HG02938 (cell line): ENCODE measurements at regions not wholly inside any gene's neighbourhood (a gene's known extent, or its start where the extent isn't known, plus 50 kb on each side); places are given as distances from the start of the nearest gene placed in this dataset.
"Not testable (repeated sequence)": the region's sequence is repeated elsewhere in the genome, so short reads cannot be mapped to it uniquely, and the experiment has no call there.

ENCODE experiments used
- ATAC-seq: cut with Tn5 transposase; IDR thresholded peaks from one replicate; pipeline ENCODE4 v1.9.1; 2021; ENCODE audit warnings: mild to moderate bottlenecking, moderate library complexity; ENCODE audit not compliant: unreplicated experiment

DNA sequence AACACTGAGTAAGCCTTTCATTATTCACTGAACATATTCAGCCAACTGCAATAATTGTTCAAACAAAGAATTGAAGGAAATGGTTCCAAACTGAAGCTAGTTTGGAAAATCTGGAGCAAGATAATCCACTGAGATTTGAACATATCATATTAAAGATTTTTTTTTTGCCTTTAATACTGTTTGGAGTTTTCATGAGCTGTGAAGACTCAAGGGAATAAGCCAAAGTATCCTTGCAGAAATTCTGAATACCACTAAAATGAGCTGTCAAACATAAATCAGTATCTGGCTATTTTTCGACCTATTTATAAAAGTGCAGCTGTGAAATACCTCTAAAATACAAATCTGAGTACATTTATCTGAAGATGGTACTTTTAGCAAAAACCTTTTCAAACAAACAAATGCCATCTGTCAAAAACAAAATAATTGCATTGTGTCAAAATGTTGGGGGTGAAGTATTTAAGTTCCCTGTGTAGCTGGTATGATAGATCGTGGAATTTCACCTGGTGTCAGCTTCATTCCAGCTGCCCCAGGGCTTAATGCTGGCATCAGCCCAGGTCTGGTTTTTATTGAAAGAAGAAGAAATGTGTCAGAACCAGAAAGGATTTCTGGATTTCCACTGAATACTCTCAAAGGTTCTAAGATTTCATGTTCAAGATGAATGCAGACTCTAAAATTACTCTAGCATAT, 149.0 kb upstream of the GRAMD2B start:
- no peak for ATAC-seq

DNA sequence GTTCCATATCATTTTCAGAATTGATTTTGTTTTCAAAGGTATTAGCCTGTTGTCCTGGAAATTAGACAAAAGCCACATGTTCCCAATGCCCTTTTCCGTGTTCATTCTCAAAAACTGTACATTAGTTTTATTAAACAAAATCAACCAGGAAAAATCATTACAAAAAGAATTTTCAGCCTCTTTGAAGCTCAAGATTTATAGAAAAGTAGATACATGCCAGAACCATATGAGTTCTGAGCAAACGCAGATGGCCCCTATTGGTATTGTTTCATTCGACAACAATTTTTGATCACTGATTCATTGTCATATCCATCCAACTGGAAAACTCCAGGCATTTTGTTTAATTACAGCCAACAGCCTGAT, 148.5 kb upstream of the GRAMD2B start:
- no peak for ATAC-seq

DNA sequence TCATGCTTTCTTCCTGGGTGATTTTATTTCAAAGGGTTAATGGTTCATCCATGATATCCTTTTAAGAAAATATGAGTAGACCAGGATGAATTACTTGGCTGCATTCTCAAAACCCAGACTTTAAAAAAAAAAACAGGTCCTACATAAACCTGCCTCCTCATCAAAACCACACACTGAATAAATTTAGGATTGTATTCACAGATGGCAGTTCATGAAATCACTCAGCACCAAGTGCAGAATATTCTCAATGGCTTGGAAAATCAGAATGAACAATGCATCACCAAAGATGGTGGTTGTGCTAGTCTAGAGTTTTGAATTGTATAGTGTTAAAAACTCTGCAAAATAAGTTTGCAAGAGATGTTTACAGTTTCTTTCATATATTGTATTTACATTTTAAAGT, 145.4 kb upstream of the GRAMD2B start:
- ATAC-seq: no peak

DNA sequence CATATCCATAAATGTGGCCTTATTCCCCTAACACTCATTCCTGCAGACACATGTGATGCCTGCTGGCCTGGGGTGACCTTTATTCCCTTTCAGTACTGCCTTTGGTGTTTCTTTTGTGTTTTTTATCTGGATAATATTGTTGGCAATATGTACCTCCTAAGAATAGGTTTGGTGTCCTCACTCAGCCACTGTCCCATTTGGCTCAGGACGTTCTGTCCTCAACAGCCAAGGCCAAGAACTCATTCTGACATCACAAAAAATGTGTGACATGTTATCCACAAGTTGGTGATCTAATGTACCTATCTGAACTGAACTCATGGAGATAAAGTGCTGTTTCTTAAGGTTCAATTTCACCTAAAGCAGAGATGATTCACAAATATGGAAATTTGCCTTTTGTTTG, 142.9 kb upstream of the GRAMD2B start:
- ATAC-seq: no peak

DNA sequence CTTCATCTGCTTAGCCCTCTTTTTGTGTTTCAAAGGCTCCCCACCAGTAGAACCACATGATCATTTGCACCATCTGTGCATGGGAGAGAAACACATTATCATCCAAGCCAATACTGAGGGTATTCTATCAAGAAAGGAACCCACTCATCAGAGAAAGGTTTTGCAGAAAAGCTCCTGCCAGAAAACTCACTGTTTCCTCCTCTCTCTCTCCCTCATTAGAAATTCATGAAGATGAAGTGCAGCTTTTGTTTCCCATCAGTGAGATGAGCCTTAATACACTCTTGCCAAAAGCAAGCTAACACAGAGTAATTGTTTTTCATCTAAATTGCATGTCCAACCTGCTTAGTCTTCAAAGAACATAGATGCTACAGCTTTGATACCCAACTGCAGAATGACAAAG, 142.4 kb upstream of the GRAMD2B start:
- no peak for ATAC-seq

DNA sequence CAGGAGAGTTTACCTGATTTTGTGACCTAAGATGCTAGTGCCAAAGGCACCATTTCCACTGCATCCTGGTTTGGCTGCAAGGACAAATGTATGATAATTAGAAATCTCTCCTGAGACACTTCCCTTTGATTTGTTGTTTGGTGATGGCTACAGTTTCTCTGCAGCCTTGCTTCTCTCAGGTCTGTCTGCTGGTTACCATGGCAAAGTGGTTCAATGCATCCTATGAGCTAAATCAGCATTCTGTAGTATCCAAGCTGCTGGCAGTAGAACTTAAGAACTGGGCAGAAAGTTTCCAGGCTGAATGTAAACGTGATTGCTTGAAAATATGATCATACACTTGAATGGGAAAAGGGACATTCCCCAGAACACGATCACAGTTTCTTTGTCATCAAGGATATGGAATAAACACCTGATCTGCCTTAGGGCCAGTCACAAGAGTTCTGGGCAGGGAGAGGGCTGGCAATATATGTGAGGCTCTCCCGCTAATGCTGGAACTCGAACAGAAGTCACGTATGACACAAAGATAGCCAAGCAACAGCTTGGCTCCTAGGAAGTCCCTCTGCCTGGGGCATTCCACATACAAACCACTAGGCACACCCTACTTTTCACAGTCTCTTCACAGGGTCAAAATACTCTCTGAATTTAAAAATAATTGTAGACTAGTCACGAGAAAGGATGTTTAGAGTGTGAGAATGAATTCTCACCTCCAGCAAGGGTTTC, 138.1 kb upstream of the GRAMD2B start:
- ATAC-seq: no peak

DNA sequence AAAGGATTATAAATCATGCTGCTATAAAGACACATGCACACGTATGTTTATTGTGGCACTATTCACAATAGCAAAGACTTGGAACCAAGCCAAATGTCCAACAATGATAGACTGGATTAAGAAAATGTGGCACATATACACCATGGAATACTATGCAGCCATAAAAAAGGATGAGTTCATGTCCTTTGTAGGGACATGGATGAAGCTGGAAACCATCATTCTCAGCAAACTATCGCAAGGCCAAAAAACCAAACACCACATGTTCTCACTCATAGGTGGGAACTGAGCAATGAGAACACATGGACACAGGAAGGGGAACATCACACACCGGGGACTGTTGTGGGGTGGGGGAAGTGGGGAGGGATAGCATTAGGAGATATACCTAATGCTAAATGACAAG, 127.1 kb upstream of the GRAMD2B start:
- ATAC-seq: not testable (repeated sequence)

DNA sequence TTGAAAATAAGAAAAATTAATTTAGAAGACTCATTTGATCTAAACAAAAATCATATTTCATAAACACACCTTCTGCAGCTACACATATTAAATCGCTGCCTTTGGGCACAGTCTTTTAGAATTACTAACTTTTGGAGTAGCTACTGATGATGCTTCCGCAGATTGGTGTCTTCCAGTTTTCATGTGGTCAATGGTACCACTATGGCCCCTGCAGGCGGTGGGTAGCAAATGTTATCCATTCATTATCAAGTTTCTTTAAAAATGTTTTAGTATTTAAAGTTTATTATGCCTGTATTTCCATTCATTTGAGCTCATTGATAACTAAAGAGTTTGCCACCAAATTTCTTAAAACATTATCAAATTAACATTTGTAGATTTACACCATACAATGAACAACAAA, 122.9 kb upstream of the GRAMD2B start:
- no peak for ATAC-seq

DNA sequence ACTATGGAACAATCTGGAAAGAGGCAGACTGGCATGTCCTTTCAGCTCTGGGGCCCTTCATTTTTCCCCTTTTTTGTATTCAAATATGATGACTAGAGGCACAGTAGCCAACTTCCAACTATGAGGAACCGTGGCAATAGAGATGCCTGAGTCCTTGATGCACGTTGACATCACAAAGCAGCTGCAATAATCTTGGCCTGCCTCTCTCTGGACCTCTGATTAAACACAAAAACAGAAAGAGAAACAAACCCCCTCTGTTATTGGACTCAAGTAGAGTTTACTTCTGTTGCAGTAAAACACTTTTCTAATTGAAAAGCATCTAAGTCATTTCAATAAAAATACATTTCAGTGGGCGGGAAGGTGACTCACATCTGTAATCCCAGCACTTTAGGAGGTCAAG, 122.2 kb upstream of the GRAMD2B start:
- ATAC-seq: no peak

DNA sequence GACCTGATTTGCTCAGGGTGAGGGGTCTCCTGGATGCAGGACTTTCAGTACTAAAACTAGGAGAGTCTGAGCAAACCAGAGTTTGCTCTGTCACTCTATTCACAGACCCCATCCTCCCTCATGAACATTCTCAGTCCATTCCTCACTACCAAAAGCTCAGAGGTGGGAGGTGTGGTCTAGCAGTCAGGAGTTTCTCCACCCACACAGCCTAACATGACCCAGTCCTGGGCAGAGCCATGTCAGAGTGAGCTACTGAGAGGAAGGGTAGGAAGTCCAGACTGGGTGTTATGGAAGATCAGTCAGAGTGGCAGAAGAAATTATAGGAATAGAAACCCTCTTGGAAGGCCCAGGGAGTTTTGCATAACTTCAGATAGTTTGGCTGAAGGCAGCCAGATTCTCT, 113.3 kb upstream of the GRAMD2B start:
- ATAC-seq: no peak

DNA sequence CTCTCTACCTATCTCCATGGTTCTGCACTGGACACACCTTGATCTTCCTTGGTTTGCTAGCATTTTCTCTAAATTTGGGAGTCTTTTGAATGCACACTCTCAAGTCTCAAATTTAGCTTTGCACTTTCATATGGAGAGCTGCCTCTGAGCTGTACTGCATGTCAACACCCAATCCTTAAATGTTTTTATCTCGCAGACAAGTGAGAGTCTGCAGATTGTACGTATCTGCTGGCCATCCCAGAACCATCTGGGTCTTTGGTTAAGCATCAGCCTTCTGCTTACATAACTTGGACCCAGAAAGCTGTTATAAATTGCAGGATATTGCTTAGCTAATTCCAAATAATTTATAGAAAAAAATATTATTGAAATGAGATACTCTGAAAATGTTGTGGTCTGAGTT, 111.4 kb upstream of the GRAMD2B start:
- ATAC-seq: no peak

DNA sequence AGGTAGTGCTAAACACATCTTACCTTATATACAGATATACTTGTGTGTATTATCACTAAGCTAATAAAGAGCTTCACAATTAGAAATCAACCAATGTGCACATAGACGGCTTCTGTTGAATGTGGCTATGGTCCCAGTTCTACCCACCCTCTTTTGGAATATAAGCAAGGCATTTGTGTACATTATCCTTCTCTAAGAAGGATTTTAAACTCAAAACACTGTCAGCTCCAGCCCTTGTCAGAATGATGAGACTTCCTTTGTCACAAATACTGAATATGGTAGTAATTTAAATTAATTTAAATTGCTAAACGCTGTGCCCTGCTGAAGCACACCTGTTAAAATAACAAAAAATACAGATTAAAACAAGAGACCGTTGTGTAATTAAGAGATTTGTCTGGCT, 107.9 kb upstream of the GRAMD2B start:
- no peak for ATAC-seq

DNA sequence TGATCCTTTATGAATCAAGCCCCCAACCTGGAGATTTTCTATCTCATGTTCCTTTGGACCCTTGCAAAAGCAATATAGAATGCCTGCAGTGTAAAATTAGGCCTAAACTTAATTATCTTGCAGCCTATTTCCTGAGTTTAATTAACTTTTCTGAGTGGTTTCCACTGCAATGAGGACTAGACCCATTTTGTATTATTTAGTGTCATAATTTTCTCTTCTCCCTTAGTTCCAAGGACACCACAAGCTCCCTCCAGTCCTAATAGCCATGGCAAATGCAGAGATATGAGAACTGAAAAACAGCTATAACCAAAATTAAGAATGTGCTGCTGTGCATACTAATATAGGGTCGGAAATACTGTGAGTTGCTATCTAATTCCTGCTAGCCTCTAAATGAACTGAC, 90.9 kb upstream of the GRAMD2B start:
- ATAC-seq: no peak

DNA sequence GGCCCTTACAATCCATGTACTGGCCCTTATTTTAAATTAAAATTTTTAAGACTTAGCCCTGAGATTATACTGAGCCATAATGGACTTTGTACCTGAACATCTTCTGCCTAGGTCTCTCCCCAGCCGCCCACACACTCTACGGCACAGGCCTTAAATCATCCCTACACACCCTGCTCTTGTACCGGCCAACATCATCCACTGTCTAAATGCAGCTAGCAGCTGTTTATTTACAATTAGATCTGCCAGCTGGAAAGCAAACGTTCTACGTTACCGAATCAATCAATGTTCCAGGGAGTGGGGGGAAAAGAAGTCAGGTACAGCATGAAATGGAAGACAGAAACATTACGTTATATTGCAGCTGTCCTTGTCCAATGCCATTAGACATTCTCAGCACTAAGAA, 88.4 kb upstream of the GRAMD2B start:
- ATAC-seq: no peak

DNA sequence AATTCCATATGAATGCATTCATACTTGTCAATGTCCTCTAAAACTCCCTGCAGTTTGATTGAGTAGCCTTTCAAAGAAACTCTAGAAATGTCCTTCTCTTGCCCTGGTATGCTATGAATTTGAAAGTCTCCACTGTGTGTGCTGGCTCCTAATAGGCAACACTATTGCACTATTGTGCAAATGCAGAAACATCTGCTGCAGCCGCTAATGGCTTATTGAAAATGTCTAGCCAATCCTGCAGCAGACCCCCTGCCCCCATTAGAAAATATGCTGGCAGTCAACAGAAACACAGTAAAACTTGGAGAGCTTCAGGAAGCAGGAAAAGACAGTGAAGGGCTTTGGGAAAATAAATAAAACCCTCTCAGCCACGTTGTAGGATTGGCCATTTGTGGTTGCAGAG, 87.3 kb upstream of the GRAMD2B start:
- no peak for ATAC-seq

DNA sequence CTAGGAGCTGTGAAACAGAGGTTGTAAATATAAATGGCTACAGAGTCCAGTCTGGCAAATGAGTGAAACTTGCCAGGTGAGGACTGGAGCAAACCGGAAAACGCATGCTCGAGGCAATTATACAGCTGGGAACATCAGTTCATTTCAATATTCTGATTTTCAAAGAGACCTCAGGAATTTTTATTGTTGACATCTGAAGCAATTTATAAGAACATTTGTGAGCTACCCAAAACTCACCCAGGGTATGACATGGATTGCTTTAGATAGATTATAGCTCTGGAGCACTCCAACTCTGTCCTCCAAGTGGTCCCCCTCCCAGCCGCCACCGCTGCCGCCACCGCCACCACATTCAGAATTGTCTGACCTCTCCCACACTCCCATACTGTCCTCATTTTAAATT, 84.6 kb upstream of the GRAMD2B start:
- ATAC-seq: no peak

DNA sequence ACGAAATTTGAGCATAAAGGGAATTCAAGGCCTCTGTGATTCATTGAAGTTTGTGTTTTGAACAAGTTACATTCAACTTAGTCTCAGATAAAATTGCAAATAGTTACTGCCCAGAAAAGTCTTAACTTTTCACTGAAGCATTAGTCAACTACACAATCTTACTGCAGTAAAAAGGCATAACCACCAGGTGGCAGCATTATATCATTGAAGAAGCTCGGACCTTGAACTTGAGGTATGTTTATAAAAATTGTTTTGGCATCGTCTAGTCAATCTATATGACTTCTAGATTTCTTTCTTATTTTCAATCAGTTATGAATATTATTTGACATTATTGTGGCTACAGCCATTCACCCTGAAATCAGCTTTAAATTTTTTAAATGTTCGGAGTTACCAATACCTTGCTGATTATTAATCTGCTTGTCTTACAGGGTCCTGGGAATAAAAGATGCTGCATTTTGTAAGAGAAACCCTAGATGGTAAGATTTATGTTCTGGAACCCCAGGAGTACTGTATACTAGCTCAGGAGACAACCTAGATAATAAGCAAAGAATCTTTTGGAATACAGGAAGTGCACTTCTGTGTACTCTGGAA, 83.9 kb upstream of the GRAMD2B start:
- peak; percentile 84 for ATAC-seq

DNA sequence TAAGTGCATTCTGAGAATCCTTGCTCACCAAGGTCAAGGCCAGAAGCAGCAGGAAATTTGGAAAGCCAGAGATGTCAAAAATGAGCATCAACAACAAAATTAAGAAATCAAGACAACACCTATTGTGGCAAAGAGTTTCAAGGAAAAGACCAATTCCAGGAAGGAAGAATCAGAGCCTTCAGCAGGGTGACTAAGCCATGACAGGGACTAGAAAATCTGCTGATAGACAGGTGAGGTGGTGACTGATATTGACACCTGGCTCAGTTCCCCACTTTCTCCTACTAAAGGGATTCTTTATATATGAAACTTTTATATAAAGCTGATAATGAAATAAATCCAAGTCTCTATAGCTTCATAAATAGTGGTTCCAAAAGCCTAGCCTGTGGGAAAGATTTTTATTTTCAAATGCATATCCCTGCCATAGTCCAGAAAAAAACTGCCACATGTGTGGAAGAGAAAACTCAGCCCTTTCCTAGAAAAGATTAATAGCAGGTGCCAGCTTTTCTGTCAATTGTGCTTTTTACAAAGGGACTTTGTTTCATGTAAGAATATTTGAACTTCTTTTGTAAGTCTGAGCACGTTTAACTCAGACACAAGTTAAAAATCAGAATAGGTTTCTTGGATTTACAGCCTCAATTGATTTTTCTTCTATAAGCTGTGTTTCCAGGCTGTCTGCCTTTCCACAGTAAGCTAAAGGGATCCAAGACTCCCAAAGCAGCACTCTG, 81.1 kb upstream of the GRAMD2B start:
- no peak for ATAC-seq

DNA sequence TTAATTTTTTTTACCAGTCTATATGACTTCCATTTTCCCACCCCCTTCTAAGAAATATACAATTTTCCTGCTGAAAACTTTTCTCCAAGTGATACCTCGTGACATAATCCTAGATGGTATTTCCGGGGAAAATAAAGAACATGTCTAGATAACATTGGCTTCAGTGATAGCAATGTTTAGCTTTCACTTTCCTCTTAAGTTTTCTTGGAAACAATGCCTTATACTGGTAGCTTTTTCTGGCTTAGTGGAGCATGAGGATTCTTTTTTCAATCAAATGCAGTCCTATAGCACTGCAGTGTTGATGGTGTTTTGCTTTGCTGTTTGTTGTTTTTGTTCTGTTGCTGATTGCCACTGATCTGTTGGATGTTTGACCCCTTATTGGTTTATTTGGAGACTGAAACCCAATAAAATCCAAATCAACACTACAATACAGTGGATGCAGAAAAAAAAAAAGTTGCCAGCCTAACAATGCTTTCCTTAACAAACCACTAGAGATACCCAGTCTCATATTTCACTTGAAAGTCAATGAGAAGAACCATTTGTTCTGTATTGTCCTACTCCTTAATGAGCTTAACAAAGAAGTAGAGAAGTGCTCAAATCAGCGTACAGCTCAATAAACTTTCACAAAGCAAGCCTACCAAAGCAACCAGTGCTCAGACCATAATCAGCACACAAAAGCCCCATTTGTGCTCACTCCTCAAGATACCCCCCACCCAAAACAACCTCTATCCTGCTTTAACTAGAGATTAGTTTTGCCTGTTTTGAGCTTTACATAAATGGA, 74.2 kb upstream of the GRAMD2B start:
- ATAC-seq: no peak

DNA sequence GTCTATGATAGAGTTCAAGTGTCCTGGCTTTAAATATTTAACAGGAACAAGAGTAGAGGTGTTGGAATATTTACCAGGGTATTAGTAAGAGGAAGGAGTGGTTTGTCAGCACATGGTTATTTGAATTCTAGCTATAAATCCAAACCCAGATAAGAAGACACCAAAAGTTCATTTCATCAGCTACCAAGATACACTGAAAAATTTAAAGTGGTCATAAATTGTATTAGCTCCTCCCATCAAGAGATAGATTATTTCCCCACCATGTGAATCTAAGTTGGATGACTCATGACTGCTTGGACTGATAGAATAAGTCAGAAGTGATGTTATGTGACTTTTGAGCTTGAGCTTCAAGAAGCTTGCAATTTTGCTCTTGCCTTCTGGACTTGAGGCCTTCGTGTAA, 72.1 kb upstream of the GRAMD2B start:
- no peak for ATAC-seq
